Liver (tissue), 8 donors: ENCODE measurements at regions not wholly inside any gene's neighbourhood (a gene's known extent, or its start where the extent isn't known, plus 50 kb on each side); places are given as distances from the start of the nearest gene placed in this dataset.

Source experiments
- DNase-seq: peaks from one replicate; pipeline ENCODE4 v3.0.0-alpha.2; 2017; ENCODE audit warnings: low spot score
- H3K27ac ChIP-seq, 2 donors: one replicate each; pipeline ENCODE4 v1.7.0; 2013; ENCODE audit warnings: inconsistent platforms in 2 of 2, low read length in 2 of 2, control low read depth in 1 of 2, low read depth in 1 of 2, mild to moderate bottlenecking in 1 of 2
- H3K27me3 ChIP-seq, 4 donors: one replicate each; pipeline versions ENCODE4 v1.6.1 to v1.7.0; 2013; ENCODE audit warnings: low read length in 3 of 4, inconsistent platforms in 1 of 4, mild to moderate bottlenecking in 1 of 4, moderate library complexity in 1 of 4; ENCODE audit not compliant: control insufficient read depth in 4 of 4, insufficient read depth in 4 of 4
- H3K36me3 ChIP-seq, 4 donors: one replicate each; pipeline versions ENCODE4 v1.6.1 to v1.7.0; 2013; ENCODE audit warnings: low read length in 3 of 4, mild to moderate bottlenecking in 3 of 4, low read depth in 1 of 4, moderate library complexity in 1 of 4; ENCODE audit not compliant: control insufficient read depth in 4 of 4, insufficient read depth in 3 of 4
- H3K4me1 ChIP-seq, 4 donors: one replicate each; pipeline versions ENCODE4 v1.6.1 to v1.7.0; 2013; ENCODE audit warnings: low read length in 3 of 4, mild to moderate bottlenecking in 3 of 4, moderate library complexity in 1 of 4; ENCODE audit not compliant: control insufficient read depth in 4 of 4, insufficient read depth in 4 of 4
- H3K4me3 ChIP-seq, 3 donors: one replicate each; pipeline versions ENCODE4 v1.6.1 to v1.7.0; 2013; ENCODE audit warnings: low read length in 3 of 3, control low read depth in 1 of 3, low read depth in 1 of 3, mild to moderate bottlenecking in 1 of 3
- H3K9ac ChIP-seq, 2 donors: one replicate each; pipeline ENCODE4 v1.7.0; 2013; ENCODE audit warnings: low read length in 2 of 2, mild to moderate bottlenecking in 2 of 2, moderate library complexity in 2 of 2, control low read depth in 1 of 2, low read depth in 1 of 2
- H3K9me3 ChIP-seq, 4 donors: one replicate each; pipeline versions ENCODE4 v1.6.1 to v1.7.0; 2013; ENCODE audit warnings: low read length in 3 of 4; ENCODE audit not compliant: control insufficient read depth in 4 of 4
- EGR1 ChIP-seq, 2 donors: IDR thresholded peaks; 2 replicates each; pipeline ENCODE4 v1.6.1; 2016 to 2018; ENCODE audit warnings: antibody characterized with exemption in 2 of 2, low read depth in 2 of 2
- FOXA1 ChIP-seq: IDR thresholded peaks from 2 replicates; pipeline ENCODE4 v1.6.1; 2016; ENCODE audit warnings: antibody characterized with exemption
- FOXA2 ChIP-seq: IDR thresholded peaks from 2 replicates; pipeline ENCODE4 v1.6.1; 2016; ENCODE audit warnings: antibody characterized with exemption
- GABPA ChIP-seq, 2 donors: IDR thresholded peaks in 1 of 2; conservative IDR thresholded peaks in 1 of 2; 2 replicates each; pipeline ENCODE4 v1.6.1; 2016; ENCODE audit warnings: antibody characterized with exemption in 2 of 2, mild to moderate bottlenecking in 1 of 2, moderate library complexity in 1 of 2
- HNF4A ChIP-seq, 2 donors: conservative IDR thresholded peaks; 2 replicates each; pipeline ENCODE4 v1.6.1; 2016; ENCODE audit warnings: antibody characterized with exemption in 2 of 2, mild to moderate bottlenecking in 2 of 2
- NR2F2 ChIP-seq: IDR thresholded peaks from 2 replicates; pipeline ENCODE4 v1.6.1; 2016; ENCODE audit warnings: antibody characterized with exemption
- RAD21 ChIP-seq, 2 donors: IDR thresholded peaks; 2 replicates each; pipeline ENCODE4 v1.6.1; 2016; ENCODE audit warnings: antibody characterized with exemption in 2 of 2, mild to moderate bottlenecking in 2 of 2
- RXRA ChIP-seq, 2 donors: IDR thresholded peaks; 2 replicates each; pipeline ENCODE4 v1.6.1; 2017 to 2018; ENCODE audit warnings: antibody characterized with exemption in 2 of 2, mild to moderate bottlenecking in 1 of 2
- SP1 ChIP-seq: IDR thresholded peaks from 2 replicates; pipeline ENCODE4 v1.6.1; 2018; ENCODE audit warnings: antibody characterized with exemption, mild to moderate bottlenecking
- TAF1 ChIP-seq: conservative IDR thresholded peaks from 2 replicates; pipeline ENCODE4 v1.6.1; 2016; ENCODE audit warnings: antibody characterized with exemption, mild to moderate bottlenecking
- YY1 ChIP-seq: IDR thresholded peaks from 2 replicates; pipeline ENCODE4 v1.6.1; 2016; ENCODE audit warnings: antibody characterized with exemption, mild to moderate bottlenecking
- WGBS: extraction: QIAGEN DNeasy Blood & Tissue Kit; methylation state at CpG from one replicate; pipeline ENCODE4 v1.1.7; 2013; 5-methylcytosine and 5-hydroxymethylcytosine counted together
- TF ChIP-seq, protein P1 (sequence below): IDR thresholded peaks from 2 replicates; pipeline ENCODE4 v1.6.1; 2016; ENCODE audit warnings: antibody characterized with exemption
- TF ChIP-seq, protein P2 (sequence below): IDR thresholded peaks from 2 replicates; pipeline ENCODE4 v1.6.1; 2016; ENCODE audit warnings: antibody characterized with exemption
- TF ChIP-seq, protein P3 (sequence below): fragments of 150-350 bp; IDR thresholded peaks from 2 replicates; pipeline ENCODE4 v1.5.1; 2017; ENCODE audit warnings: improper control_type of control experiment, low read depth, low read length; ENCODE audit not compliant: missing input control
- TF ChIP-seq, protein P4 (sequence below): IDR thresholded peaks from 2 replicates; pipeline ENCODE4 v1.6.1; 2016; ENCODE audit warnings: antibody characterized with exemption, mild to moderate bottlenecking
- donor health status: healthy.
- donor health status: healthy.
- donor health status: healthy.
- donor health status: healthy.
- donor health status: healthy.

DNA sequence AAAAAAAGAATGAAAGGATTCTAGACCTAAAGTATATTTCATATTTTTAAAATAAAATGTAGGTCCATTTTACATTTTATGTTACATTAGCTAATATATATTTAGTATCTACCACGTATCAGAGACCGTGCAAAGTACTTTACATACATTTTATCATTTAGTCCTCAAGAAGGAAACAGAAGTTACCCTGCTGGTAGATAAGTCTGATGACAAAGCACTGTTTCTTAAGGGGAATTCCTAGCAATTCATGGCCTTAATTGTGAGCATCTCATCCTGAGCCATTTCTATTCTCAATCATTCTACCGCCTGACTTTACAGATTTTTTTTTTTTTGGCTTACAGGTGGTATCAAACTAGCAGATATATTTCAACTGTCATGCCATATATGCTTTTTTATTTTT lies 367.7 kb downstream of the PRELID2 start:
- no peak overlapping the region for H3K27ac ChIP-seq
- TF ChIP-seq, protein P1, sequence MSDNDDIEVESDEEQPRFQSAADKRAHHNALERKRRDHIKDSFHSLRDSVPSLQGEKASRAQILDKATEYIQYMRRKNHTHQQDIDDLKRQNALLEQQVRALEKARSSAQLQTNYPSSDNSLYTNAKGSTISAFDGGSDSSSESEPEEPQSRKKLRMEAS, result no peak
- TF ChIP-seq NR2F2 (no peak), FOXA1 (no peak), EGR1 (IDR thresholded peaks at IDR 0.05; ENCODE audit: low read depth in 2 of 2) (no peak), HNF4A (conservative IDR thresholded peaks at IDR 0.05) (no peak), SP1 (no peak), TAF1 (no peak), RXRA (IDR thresholded peaks at IDR 0.05) (no peak), YY1 (no peak), RAD21 (IDR thresholded peaks at IDR 0.05) (no peak)
- TF ChIP-seq, protein P2, sequence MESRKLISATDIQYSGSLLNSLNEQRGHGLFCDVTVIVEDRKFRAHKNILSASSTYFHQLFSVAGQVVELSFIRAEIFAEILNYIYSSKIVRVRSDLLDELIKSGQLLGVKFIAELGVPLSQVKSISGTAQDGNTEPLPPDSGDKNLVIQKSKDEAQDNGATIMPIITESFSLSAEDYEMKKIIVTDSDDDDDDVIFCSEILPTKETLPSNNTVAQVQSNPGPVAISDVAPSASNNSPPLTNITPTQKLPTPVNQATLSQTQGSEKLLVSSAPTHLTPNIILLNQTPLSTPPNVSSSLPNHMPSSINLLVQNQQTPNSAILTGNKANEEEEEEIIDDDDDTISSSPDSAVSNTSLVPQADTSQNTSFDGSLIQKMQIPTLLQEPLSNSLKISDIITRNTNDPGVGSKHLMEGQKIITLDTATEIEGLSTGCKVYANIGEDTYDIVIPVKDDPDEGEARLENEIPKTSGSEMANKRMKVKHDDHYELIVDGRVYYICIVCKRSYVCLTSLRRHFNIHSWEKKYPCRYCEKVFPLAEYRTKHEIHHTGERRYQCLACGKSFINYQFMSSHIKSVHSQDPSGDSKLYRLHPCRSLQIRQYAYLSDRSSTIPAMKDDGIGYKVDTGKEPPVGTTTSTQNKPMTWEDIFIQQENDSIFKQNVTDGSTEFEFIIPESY, result no peak
- TF ChIP-seq, protein P3, sequence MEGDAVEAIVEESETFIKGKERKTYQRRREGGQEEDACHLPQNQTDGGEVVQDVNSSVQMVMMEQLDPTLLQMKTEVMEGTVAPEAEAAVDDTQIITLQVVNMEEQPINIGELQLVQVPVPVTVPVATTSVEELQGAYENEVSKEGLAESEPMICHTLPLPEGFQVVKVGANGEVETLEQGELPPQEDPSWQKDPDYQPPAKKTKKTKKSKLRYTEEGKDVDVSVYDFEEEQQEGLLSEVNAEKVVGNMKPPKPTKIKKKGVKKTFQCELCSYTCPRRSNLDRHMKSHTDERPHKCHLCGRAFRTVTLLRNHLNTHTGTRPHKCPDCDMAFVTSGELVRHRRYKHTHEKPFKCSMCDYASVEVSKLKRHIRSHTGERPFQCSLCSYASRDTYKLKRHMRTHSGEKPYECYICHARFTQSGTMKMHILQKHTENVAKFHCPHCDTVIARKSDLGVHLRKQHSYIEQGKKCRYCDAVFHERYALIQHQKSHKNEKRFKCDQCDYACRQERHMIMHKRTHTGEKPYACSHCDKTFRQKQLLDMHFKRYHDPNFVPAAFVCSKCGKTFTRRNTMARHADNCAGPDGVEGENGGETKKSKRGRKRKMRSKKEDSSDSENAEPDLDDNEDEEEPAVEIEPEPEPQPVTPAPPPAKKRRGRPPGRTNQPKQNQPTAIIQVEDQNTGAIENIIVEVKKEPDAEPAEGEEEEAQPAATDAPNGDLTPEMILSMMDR, result no peak

DNA sequence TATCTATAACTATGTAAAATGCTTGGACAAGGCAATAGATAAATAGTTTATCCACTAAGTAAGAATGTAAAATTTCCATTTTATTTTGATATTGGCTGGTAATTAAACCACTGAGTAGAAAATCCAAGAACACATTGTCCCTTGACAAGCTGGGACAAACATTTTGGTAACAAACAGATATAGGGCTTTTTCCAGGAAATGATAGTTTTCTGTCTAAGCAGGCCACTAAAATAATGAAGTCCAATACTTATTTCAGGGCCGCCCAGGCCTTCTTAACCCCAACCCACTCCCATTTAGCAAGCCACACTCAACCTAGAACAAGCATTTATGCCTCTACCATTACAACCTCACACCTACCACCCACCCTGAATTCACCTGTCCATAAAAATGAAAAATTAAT lies 368.6 kb downstream of the PRELID2 start:
- Histone ChIP-seq H3K27me3 (no peaks in the 10 kb centered on the region), H3K36me3 (no peaks in the 10 kb centered on the region), H3K9ac (no peak overlapping the region), H3K27ac (no peak overlapping the region), H3K9me3 (no peaks in the 10 kb centered on the region), H3K4me3 (no peak overlapping the region), H3K4me1 (peaks cover 0 to 27% (median 22%) of the 10 kb centered on the region in 4 donors)
- WGBS, result 93% methylated on average over 1 of the region's 1 CpG
- DNase-seq, result no peak
- peak; percentile 9 for TF ChIP-seq SP1
- TF ChIP-seq, protein P1, result no peak

More for the DNA sequence above, 367.7 kb downstream of the PRELID2 start:
- Histone ChIP-seq H3K27me3 (no peaks in the 10 kb centered on the region), H3K9ac (no peak overlapping the region), H3K36me3 (no peaks in the 10 kb centered on the region), H3K4me3 (no peak overlapping the region), H3K9me3 (no peaks in the 10 kb centered on the region), H3K4me1 (peaks cover 0 to 27% (median 22%) of the 10 kb centered on the region in 4 donors)
- DNase-seq, result no peak
- WGBS, result 88% methylated on average over 3 of the region's 3 CpGs

DNA sequence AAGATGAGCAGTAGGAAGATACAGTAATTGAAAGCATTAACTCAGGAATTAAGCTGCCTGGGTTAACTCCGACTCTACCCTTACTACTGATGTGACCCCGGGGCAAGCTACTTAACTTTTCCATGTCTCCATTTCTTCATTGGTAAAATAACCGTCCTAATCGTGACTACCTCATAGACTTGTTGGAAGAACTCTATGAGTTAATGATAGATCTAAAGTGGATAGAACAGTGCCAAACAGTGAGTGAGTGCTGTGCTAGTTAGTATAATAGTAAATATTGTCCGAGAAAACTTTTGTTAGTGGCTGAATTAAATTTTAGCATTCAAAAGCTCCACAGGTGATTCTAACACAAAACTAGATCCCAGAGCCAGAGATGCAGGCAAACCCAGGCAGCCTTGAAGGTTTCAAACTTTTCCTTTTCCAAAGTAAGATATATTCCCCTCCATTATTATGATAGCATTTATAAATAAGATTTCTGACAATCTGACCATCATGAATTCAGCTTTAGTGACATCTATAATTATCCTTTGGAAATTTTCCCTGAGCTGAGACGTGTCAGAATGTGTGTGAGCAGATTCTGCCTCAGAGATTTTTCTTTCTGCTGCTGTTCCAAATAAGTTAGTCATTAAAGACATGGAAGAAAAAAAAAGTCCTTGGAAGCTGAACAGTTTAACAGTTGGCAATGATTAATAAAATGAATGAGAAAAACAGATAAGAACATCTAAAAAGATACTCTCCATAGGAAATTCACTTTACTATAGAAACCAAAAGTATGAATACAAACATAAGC lies 369.5 kb downstream of the PRELID2 start:
- H3K27me3 ChIP-seq, result no peaks in the 10 kb centered on the region
- 80% methylated on average over 6 of the region's 6 CpGs for WGBS
- no peak overlapping the region for H3K4me3 ChIP-seq
- H3K9ac ChIP-seq, result no peak overlapping the region
- no peaks in the 10 kb centered on the region for H3K36me3 ChIP-seq
- H3K4me1 ChIP-seq, result peaks cover 0 to 27% (median 22%) of the 10 kb centered on the region in 4 donors
- H3K9me3 ChIP-seq, result no peaks in the 10 kb centered on the region
- peak overlapping the region in 1 of 2 donors; percentile 37 for H3K27ac ChIP-seq
- DNase-seq, result no peak
- no peak for TF ChIP-seq HNF4A (conservative IDR thresholded peaks at IDR 0.05)
- TF ChIP-seq, protein P3, result no peak
- TF ChIP-seq, protein P4, sequence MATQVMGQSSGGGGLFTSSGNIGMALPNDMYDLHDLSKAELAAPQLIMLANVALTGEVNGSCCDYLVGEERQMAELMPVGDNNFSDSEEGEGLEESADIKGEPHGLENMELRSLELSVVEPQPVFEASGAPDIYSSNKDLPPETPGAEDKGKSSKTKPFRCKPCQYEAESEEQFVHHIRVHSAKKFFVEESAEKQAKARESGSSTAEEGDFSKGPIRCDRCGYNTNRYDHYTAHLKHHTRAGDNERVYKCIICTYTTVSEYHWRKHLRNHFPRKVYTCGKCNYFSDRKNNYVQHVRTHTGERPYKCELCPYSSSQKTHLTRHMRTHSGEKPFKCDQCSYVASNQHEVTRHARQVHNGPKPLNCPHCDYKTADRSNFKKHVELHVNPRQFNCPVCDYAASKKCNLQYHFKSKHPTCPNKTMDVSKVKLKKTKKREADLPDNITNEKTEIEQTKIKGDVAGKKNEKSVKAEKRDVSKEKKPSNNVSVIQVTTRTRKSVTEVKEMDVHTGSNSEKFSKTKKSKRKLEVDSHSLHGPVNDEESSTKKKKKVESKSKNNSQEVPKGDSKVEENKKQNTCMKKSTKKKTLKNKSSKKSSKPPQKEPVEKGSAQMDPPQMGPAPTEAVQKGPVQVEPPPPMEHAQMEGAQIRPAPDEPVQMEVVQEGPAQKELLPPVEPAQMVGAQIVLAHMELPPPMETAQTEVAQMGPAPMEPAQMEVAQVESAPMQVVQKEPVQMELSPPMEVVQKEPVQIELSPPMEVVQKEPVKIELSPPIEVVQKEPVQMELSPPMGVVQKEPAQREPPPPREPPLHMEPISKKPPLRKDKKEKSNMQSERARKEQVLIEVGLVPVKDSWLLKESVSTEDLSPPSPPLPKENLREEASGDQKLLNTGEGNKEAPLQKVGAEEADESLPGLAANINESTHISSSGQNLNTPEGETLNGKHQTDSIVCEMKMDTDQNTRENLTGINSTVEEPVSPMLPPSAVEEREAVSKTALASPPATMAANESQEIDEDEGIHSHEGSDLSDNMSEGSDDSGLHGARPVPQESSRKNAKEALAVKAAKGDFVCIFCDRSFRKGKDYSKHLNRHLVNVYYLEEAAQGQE, result no peak
- TF ChIP-seq GABPA (IDR thresholded peaks at IDR 0.05 in 1 of 2, conservative IDR thresholded peaks at IDR 0.05 in 1 of 2), result no peak
- TF ChIP-seq FOXA2, result no peak
